ENCODE measurements at regions not wholly inside any gene's neighbourhood (a gene's known extent, or its start where the extent isn't known, plus 50 kb on each side); places are given as distances from the start of the nearest gene placed in this dataset.

DNA sequence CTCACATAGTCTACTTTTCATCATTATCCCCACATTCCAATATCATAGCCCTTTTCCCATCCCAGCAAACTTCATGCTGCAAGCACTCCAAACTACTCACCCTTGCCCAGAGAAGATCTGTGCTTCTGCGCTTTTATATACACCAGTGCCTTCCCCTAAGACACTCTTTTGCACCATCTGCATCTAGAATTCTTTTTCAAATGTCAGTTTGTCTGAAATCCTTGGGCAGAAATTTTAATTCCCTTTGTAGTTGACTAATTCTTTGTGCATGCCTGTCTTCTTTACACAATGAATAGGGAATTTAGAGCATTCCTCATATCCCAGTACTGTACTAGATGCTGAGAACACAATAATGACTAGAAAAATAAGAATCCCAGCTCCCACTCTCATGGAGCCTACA, 298.9 kb downstream of the KCNN2 start:
- no peak for TF ChIP-seq EZH2phosphoT487 (conservative IDR thresholded peaks at IDR 0.05; ENCODE audit: low read length)
- TF ChIP-seq CTCF (IDR thresholded peaks at IDR 0.05; ENCODE audit: insufficient read depth, low read length, poor library complexity, severe bottlenecking) = no peak

Data from SU-DHL-6 (cell line).